ENCODE measurements at regions not wholly inside any gene's neighbourhood (a gene's known extent, or its start where the extent isn't known, plus 50 kb on each side); places are given as distances from the start of the nearest gene placed in this dataset.
"Not testable (repeated sequence)": the region's sequence is repeated elsewhere in the genome, so short reads cannot be mapped to it uniquely, and the experiment has no call there.

DNA sequence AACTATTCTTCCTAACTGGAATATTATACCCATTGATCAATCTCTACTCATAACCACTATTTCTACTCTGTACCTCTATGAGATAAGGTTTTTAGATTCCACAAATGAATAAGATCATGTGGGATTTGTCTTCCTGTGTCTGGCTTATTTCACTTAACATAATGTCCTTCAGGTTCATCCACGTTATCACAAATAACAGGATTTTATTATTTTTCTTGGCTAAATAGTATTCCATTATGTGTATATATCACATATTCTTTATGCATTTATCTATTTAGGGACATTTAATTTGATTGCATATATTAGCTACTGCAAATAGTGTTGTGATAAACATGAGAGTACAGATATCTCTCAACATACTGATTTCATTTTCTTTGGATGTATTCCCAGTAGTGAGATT, 823.0 kb upstream of the ADGRB3 start:
- CTCF ChIA-PET = no interaction called here
- no peaks in the 10 kb centered on the region for H3K9me3 ChIP-seq
- 3% methylated on average over 1 of the region's 1 CpG for WGBS (ENCODE audit: missing lambda C conversion rate)
- DNase-seq (ENCODE audit: low read depth in 1 of 2, low spot score in 1 of 2) = no peak
- H3K4me3 ChIP-seq = no peak overlapping the region
- TF ChIP-seq KDM1A (IDR thresholded peaks at IDR 0.05; ENCODE audit: low read depth) (no peak), GATA3 (IDR thresholded peaks at IDR 0.05; ENCODE audit: borderline replicate concordance) (no peak), POLR2AphosphoS2 (conservative IDR thresholded peaks at IDR 0.05; ENCODE audit: low read length) (no peak), HEYL (CRISPR knock-in tag; IDR thresholded peaks at IDR 0.05) (no peak), JUN (IDR thresholded peaks at IDR 0.05) (no peak), TP53 (CRISPR knock-in tag; IDR thresholded peaks at IDR 0.05) (no peak), NPAS2 (CRISPR knock-in tag; IDR thresholded peaks at IDR 0.05; ENCODE audit: borderline replicate concordance) (no peak), EHMT2 (IDR thresholded peaks at IDR 0.05; ENCODE audit: low read depth) (no peak), PBX3 (IDR thresholded peaks at IDR 0.05) (no peak), EP300 (IDR thresholded peaks at IDR 0.05) (no peak)
- TF ChIP-seq, protein P1, sequence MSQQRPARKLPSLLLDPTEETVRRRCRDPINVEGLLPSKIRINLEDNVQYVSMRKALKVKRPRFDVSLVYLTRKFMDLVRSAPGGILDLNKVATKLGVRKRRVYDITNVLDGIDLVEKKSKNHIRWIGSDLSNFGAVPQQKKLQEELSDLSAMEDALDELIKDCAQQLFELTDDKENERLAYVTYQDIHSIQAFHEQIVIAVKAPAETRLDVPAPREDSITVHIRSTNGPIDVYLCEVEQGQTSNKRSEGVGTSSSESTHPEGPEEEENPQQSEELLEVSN (IDR thresholded peaks at IDR 0.05; ENCODE audit: borderline replicate concordance, low read depth) = no peak
- TF ChIP-seq, protein P2, sequence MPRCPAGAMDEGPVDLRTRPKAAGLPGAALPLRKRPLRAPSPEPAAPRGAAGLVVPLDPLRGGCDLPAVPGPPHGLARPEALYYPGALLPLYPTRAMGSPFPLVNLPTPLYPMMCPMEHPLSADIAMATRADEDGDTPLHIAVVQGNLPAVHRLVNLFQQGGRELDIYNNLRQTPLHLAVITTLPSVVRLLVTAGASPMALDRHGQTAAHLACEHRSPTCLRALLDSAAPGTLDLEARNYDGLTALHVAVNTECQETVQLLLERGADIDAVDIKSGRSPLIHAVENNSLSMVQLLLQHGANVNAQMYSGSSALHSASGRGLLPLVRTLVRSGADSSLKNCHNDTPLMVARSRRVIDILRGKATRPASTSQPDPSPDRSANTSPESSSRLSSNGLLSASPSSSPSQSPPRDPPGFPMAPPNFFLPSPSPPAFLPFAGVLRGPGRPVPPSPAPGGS (IDR thresholded peaks at IDR 0.05) = no peak
- H3K4me2 ChIP-seq = no peak overlapping the region
- no peak for FAIRE-seq
- no peak overlapping the region for H3K27ac ChIP-seq
- ATAC-seq = no peak
- POLR2A ChIA-PET = no interaction called here
- H3K4me1 ChIP-seq = no peaks in the 10 kb centered on the region

DNA sequence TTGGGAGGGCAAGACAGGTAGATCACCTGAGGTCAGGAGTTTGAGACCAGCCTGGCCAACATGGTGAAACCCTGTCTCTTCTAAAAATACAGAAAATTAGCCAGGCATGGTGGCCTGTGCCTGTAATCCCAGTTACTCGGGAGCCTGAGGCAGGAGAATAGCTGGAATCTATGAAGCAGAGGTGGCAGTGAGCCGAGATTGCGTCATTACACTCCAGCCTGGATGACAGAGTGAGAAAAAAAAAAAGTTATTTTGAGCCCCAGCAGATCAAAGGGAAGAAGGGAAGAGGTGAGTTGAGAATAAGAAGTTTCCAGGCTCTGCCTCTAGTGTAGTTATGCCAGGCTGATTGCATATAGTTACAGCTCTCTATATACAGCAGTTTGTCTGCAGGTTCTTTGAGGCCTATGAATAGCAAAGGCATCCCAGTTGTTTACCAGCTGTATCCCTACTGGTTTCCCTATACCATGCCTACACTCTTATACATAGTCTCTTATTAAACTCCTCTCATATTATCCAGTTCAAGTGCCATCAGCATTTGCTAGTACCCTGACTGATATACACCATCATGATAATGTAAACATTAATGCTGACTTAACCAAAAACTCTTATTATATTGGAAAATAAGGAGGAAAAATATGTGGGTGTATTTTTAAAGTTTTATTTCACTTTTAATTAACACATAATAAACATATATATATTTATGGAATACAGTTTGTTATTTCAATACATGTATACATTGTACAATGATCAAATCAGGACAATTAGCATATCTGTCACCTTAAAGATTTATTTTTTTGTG, 823.6 kb upstream of the ADGRB3 start:
- 2% methylated on average over 3 of the region's 3 CpGs for WGBS (ENCODE audit: missing lambda C conversion rate)

DNA sequence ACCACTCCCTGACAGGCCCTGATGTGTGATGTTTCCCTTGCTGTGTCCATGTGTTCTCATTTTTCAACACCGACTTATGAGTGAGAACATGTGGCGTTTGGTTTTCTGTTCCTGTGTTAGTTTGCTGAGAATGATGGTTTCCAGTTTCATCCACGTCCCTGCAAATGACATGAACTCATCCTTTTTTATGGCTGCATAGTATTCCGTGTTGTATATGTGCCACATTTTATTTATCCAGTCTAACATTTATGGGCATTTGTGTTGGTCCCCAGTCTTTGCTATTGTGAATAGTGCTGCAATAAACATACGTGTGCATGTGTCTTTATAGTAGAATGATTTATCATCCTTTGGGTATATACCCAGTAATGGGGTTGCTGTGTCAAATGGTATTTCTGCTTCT, 830.3 kb upstream of the ADGRB3 start:
- H3K4me1 ChIP-seq; H3K4me3 ChIP-seq; CTCF ChIA-PET; H3K4me2 ChIP-seq; DNase-seq (ENCODE audit: low read depth in 1 of 2, low spot score in 1 of 2); ATAC-seq; H3K27ac ChIP-seq; H3K9me3 ChIP-seq; FAIRE-seq; POLR2A ChIA-PET: not testable (repeated sequence)
- WGBS (ENCODE audit: missing lambda C conversion rate) = 31% methylated on average over 5 of the region's 5 CpGs

More for the DNA sequence above, 823.6 kb upstream of the ADGRB3 start:
- FAIRE-seq (no peak), DNase-seq (ENCODE audit: low read depth in 1 of 2, low spot score in 1 of 2) (no peak), ATAC-seq (no peak)
- ChIA-PET POLR2A (no interaction called here), CTCF (no interaction called here)
- no peak overlapping the region for H3K4me3 ChIP-seq
- H3K9me3 ChIP-seq = no peaks in the 10 kb centered on the region
- no peak overlapping the region for H3K4me2 ChIP-seq
- no peak overlapping the region for H3K27ac ChIP-seq
- no peaks in the 10 kb centered on the region for H3K4me1 ChIP-seq
- TF ChIP-seq RCOR1 (IDR thresholded peaks at IDR 0.05; ENCODE audit: low read depth, low read length) (no peak), KDM1A (IDR thresholded peaks at IDR 0.05; ENCODE audit: low read depth) (no peak), EHMT2 (IDR thresholded peaks at IDR 0.05; ENCODE audit: low read depth) (no peak), CEBPB (IDR thresholded peaks at IDR 0.05) (no peak), CTCF (IDR thresholded peaks at IDR 0.05) (no peak), HOXB5 (CRISPR knock-in tag; IDR thresholded peaks at IDR 0.05) (no peak), NPAS2 (CRISPR knock-in tag; IDR thresholded peaks at IDR 0.05; ENCODE audit: borderline replicate concordance) (no peak), HOXB13 (CRISPR knock-in tag; IDR thresholded peaks at IDR 0.05; ENCODE audit: low read depth) (no peak), POLR2A (IDR thresholded peaks at IDR 0.05; ENCODE audit: low read length) (no peak), ZNF302 (CRISPR knock-in tag; IDR thresholded peaks at IDR 0.05) (no peak), TP53 (CRISPR knock-in tag; IDR thresholded peaks at IDR 0.05) (no peak), CBX2 (IDR thresholded peaks at IDR 0.05; ENCODE audit: borderline replicate concordance, low read depth) (no peak), RNF2 (IDR thresholded peaks at IDR 0.05; ENCODE audit: borderline replicate concordance, low read depth) (no peak)
- TF ChIP-seq, protein P3, sequence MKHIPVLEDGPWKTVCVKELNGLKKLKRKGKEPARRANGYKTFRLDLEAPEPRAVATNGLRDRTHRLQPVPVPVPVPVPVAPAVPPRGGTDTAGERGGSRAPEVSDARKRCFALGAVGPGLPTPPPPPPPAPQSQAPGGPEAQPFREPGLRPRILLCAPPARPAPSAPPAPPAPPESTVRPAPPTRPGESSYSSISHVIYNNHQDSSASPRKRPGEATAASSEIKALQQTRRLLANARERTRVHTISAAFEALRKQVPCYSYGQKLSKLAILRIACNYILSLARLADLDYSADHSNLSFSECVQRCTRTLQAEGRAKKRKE (CRISPR knock-in tag; IDR thresholded peaks at IDR 0.05; ENCODE audit: low read depth) = no peak

Measured in A549 (cell line).